ENCODE measurements at regions not wholly inside any gene's neighbourhood (a gene's known extent, or its start where the extent isn't known, plus 50 kb on each side); places are given as distances from the start of the nearest gene placed in this dataset.
"Not testable (repeated sequence)": the region's sequence is repeated elsewhere in the genome, so short reads cannot be mapped to it uniquely, and the experiment has no call there.

DNA sequence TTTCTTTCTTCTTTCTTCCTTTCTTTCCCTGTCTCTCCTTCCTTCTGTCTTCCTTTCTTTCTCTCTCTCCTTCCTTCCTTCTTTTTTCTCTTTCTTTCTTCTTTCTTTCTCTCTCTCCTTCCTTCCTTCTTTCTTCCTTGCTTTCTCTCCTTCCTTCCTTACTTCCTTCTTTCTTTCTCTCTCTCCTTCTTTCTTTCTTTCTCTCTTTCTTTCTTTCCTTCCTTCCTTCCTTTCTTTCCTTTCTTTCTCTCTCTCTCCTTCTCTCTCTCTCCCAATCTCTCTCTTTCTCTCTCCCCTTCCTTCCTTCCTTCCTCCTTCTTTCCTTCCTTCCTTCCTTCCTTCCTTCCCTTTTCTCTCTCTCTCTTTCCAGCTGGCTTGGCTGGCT, 2806.6 kb downstream of the RPIA start:
- not testable (repeated sequence) for TF ChIP-seq CTCF (IDR thresholded peaks at IDR 0.05 in 8 of 11, conservative IDR thresholded peaks at IDR 0.05 in 3 of 11); POLR2AphosphoS5 (IDR thresholded peaks at IDR 0.05); POLR2A (IDR thresholded peaks at IDR 0.05)
